GM12874 (cell line): ENCODE measurements at regions not wholly inside any gene's neighbourhood (a gene's known extent, or its start where the extent isn't known, plus 50 kb on each side); places are given as distances from the start of the nearest gene placed in this dataset.

ENCODE experiments used
- TF ChIP-seq, protein P1 (sequence below): IDR thresholded peaks from 2 replicates; pipeline ENCODE4 v1.5.1; 2011; ENCODE audit warnings: low read depth, mild to moderate bottlenecking, control low read depth, low read length, moderate library complexity; ENCODE audit not compliant: insufficient read depth

DNA sequence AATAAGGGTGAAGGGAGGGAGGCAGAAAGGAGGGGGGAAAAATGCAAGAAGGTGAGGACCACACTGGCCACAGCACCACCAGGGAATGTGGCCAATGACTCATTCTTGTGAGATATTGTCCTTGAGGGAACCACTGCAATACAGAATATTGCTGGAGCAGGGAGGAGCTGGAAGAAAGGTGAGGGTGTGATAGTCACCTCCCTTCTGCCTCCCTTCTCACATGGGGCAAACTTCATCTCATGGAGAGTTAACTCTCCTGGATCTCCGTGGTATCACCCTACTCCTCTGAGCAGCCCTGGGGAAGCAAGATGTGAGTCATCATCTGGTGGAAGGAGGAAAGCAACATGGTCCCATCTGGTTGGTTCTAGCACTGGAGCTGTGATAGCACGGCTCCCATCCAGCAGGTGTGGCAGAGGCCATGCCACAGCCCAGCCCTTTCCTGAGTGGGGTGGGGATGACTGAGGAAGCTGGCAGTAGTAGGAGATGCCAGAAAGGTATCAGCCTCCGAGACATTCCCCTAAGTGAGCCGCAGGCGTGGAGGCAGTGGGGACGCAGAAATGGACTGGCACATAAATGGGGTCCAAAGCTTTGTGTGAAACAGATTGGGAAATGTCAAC is 115.9 kb upstream of the LPP start:
- TF ChIP-seq, protein P1, sequence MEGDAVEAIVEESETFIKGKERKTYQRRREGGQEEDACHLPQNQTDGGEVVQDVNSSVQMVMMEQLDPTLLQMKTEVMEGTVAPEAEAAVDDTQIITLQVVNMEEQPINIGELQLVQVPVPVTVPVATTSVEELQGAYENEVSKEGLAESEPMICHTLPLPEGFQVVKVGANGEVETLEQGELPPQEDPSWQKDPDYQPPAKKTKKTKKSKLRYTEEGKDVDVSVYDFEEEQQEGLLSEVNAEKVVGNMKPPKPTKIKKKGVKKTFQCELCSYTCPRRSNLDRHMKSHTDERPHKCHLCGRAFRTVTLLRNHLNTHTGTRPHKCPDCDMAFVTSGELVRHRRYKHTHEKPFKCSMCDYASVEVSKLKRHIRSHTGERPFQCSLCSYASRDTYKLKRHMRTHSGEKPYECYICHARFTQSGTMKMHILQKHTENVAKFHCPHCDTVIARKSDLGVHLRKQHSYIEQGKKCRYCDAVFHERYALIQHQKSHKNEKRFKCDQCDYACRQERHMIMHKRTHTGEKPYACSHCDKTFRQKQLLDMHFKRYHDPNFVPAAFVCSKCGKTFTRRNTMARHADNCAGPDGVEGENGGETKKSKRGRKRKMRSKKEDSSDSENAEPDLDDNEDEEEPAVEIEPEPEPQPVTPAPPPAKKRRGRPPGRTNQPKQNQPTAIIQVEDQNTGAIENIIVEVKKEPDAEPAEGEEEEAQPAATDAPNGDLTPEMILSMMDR, result no peak

DNA sequence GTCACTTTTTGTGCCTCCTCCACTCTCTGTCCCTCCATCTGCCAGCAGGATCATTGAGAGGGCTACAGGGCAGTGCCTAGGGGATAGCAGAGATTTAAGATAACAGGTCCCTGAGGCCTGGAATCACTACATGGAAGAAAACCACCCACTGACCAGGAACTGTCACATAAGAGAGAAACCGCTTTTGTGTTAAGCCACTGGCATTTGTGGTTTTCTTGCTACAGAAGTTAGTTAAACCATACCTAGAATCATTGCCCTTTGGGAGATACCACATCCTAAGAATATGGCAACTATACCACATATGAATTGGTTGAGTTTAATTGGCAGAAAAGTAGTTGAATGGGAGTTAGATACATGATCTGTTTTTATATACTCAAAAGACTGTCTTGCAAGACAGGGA is 112.8 kb upstream of the LPP start:
- TF ChIP-seq, protein P1, result no peak

DNA sequence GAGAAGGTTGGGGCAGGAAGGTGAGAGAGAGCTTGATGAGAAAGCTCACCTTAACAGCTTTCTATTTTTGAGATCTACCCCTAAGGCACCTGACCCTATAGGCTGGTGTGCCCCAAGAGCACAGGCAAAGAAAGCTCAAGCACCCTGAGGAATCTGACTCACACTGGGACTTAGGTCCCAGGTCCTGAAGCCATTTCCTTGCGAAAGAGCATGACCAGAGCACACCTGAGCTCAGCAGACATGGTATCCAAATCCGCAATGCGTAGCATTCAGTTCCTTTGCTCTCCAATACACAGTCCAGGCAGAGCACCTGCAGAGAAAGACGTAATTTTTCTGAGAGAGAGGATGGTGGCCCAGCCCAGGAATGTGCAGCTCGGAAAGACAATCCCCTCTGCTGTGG is 112.1 kb upstream of the LPP start:
- TF ChIP-seq, protein P1, result no peak

DNA sequence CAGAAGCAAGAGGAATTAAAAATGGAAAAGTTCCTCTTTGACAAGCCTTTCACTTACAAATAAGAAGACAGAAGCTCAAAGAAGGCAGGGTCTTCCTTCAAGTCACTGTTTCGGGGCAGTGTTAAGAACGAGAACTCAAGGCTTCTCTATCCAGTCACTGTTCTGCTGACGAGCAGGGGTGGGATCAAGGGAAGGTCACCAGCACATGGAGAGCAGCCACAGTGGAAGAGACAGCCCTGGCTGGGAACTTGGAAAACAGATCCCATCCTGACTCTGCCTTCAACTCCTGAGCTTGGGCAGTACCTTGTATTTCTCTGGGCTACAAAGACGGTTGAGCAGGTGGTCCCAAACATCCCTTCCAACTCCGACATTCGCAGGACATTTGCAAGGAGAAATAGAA is 111.5 kb upstream of the LPP start:
- TF ChIP-seq, protein P1, result no peak

DNA sequence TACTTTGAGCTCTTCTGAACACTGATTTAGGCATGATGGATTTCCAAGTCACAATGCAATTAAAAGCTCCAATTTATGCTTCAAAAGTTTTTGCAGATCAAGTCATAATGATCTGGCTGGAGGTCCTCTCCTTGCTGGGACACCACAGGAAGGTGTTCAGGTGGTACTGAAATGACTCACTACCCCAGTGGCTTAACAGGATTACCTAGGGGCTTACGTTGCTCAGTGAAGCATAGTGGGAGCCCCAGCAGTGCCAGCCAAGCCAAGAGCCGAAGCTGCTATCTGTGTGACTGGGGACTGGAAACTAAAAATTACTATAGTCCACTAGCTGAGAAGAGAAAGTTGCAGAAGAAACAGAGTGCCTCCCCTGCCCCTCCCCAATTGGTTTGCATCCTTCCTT is 110.1 kb upstream of the LPP start:
- TF ChIP-seq, protein P1, result no peak

DNA sequence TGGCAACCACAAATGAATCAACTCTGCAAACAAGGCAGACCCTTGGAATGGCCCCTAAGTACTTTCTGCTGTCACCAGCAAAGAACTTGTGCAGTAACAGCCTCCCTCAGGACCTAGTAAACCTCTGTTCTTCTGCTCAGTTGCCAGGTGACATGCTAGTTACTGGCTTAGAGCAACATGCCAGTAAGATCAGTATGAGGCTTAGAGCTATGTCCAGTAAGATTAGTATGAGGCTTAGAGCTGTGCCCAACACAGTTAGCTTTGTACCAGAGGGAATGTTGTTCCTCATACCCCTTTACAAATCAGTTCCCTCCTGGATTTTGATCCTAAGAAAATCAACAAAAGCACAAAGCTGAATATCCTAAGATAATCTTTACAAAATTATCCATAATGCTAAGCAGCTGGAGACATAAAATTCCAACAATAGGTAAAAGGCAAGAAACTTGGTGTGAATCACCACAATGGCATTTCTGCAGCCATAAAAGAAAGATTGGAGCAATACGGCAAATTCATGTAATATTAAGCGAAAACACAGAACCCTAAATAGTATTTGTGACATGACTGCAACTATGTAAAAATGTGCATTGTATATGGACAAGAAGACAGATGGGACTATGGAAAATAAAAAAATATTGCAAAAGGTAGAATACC is 107.3 kb upstream of the LPP start:
- TF ChIP-seq, protein P1, result no peak

DNA sequence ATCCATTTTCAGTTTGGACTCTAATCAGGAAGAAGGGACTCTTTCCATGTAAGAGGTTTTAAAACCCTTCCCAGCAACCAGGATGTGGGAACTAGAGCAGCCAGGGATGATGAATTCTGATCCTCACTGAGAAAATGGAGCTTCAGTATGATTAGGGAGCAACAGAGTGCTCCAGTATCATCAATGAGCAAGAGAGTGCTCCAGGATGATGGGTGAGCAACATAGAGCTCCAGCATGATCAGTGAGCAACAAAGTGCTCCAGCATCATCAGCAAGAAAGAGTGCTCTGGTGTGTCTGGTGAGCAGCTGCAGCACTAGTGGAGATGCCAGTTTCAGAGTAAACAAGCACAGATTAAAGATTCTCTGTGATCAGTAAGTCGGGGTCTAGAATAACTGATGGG is 106.4 kb upstream of the LPP start:
- TF ChIP-seq, protein P1, result no peak
